Endothelial cell of umbilical vein (primary cell): ENCODE measurements at regions not wholly inside any gene's neighbourhood (a gene's known extent, or its start where the extent isn't known, plus 50 kb on each side); places are given as distances from the start of the nearest gene placed in this dataset.

Experiments used
- BruUV-seq: library from RNA; stranded (reverse); fragments of 400-500 nt; replicated peaks from 2 replicates; lab custom pipeline; 2021; lab: Mats Ljungman, UMichigan
- CTCF ChIA-PET: fragments of 300-600, 350-600 bp; sonication (Branson Sonifier 250); formaldehyde crosslinking; loops from one replicate; lab custom pipeline; 2021; ENCODE audit warnings: antibody characterized with exemption, inconsistent platforms; lab: Charles Lee
- POLR2A ChIA-PET: fragments of 300-600, 350-600 bp; sonication (Branson Sonifier 250); formaldehyde crosslinking; loops from one replicate; lab custom pipeline; 2021; ENCODE audit warnings: antibody characterized with exemption, inconsistent platforms; lab: Charles Lee
- DNase-seq: peaks from one replicate; pipeline ENCODE4 v3.0.0-alpha.2; 2011; ENCODE audit warnings: low read depth, low spot score
- FAIRE-seq: peaks from 2 replicates; lab custom pipeline; 2011; peaks lifted over from hg19 to GRCh38; lab: Jason Lieb, UNC
- H2AFZ ChIP-seq: 2 replicates; pipeline ENCODE4 v1.6.0; 2012; ENCODE audit warnings: low read depth, low read length, control low read depth, inconsistent platforms
- H3K27ac ChIP-seq: 2 replicates; pipeline ENCODE4 v1.5.1; 2011; ENCODE audit warnings: low read depth, mild to moderate bottlenecking, control low read depth, low read length, moderate library complexity; ENCODE audit not compliant: insufficient read depth
- H3K27me3 ChIP-seq, 2 experiments: 2 replicates each; pipeline versions ENCODE4 v1.6.0 to v1.6.1; 2011; ENCODE audit warnings: low read length in 2 of 2, mixed read lengths in 1 of 2; ENCODE audit not compliant: control insufficient read depth in 2 of 2, insufficient read depth in 2 of 2
- H3K36me3 ChIP-seq, 2 experiments: 2 replicates in 1 of 2; 3 replicates in 1 of 2; pipeline ENCODE4 v1.5.1; 2011; ENCODE audit warnings: low read length in 2 of 2, mild to moderate bottlenecking in 1 of 2, moderate library complexity in 1 of 2; ENCODE audit not compliant: control insufficient read depth in 2 of 2, insufficient read depth in 2 of 2; ENCODE audit errors: extremely low read depth in 1 of 2
- H3K4me1 ChIP-seq: 3 replicates; pipeline ENCODE4 v1.5.1; 2011; ENCODE audit warnings: mild to moderate bottlenecking, low read length; ENCODE audit not compliant: control insufficient read depth, insufficient read depth; ENCODE audit errors: extremely low read depth
- H3K4me2 ChIP-seq: 2 replicates; pipeline ENCODE4 v1.6.1; 2011; ENCODE audit warnings: low read length, control low read depth, mixed read lengths; ENCODE audit not compliant: insufficient read depth
- H3K4me3 ChIP-seq, 3 experiments: fragments of 200-600 bp in 1 of 3; sonication (generic), shearing (Covaris generic) in 1 of 3; replicated peaks in 1 of 3; 2 replicates each; pipeline ENCODE4 v1.5.1; 2011 to 2016; ENCODE audit warnings: control low read depth in 3 of 3, low read length in 3 of 3, mild to moderate bottlenecking in 2 of 3, inconsistent platforms in 1 of 3, low read depth in 1 of 3, moderate library complexity in 1 of 3; ENCODE audit not compliant: insufficient read depth in 1 of 3
- H3K79me2 ChIP-seq: 2 replicates; pipeline ENCODE4 v1.6.0; 2012; ENCODE audit warnings: low read length, inconsistent platforms; ENCODE audit not compliant: control insufficient read depth, insufficient read depth
- H3K9ac ChIP-seq: replicated peaks from 2 replicates; pipeline ENCODE3; 2011; ENCODE audit warnings: low read length, control low read depth; ENCODE audit not compliant: insufficient read depth; ENCODE audit errors: extremely low read depth
- H3K9me1 ChIP-seq: replicated peaks from 3 replicates; pipeline ENCODE4 v1.6.0; 2011; ENCODE audit warnings: mild to moderate bottlenecking, low read length; ENCODE audit not compliant: control insufficient read depth, insufficient read depth; ENCODE audit errors: extremely low read depth
- H3K9me3 ChIP-seq: replicated peaks from 2 replicates; pipeline ENCODE4 v1.5.1; 2012; ENCODE audit warnings: low read length, inconsistent platforms; ENCODE audit not compliant: control insufficient read depth, insufficient read depth
- H4K20me1 ChIP-seq: replicated peaks from 2 replicates; pipeline ENCODE3; 2011; ENCODE audit warnings: mild to moderate bottlenecking, low read length; ENCODE audit not compliant: control insufficient read depth, insufficient read depth; ENCODE audit errors: extremely low read depth
- EZH2 ChIP-seq: IDR thresholded peaks from 2 replicates; pipeline ENCODE4 v1.6.1; 2012; ENCODE audit warnings: borderline replicate concordance, low read depth, mild to moderate bottlenecking, moderate library complexity, low read length, inconsistent platforms; ENCODE audit not compliant: severe bottlenecking
- FOS ChIP-seq: IDR thresholded peaks from 2 replicates; pipeline ENCODE4 v1.6.1; 2011; ENCODE audit warnings: mild to moderate bottlenecking, low read length, moderate library complexity, borderline replicate concordance; ENCODE audit not compliant: insufficient read depth
- GATA2 ChIP-seq: IDR thresholded peaks from 2 replicates; pipeline ENCODE4 v1.7.0; 2011; ENCODE audit warnings: low read depth, mild to moderate bottlenecking, moderate library complexity, mixed read lengths, low read length; ENCODE audit not compliant: insufficient read length, insufficient read depth
- JUN ChIP-seq: IDR thresholded peaks from 2 replicates; pipeline ENCODE4 v1.6.1; 2011; ENCODE audit warnings: borderline replicate concordance, low read depth; ENCODE audit not compliant: insufficient read length, insufficient read depth
- MYC ChIP-seq: IDR thresholded peaks from one replicate; pipeline ENCODE4 v1.6.1; 2011; ENCODE audit warnings: mild to moderate bottlenecking, low read depth, low read length
- POLR2A ChIP-seq: IDR thresholded peaks from 2 replicates; pipeline ENCODE4 v1.6.1; 2012; ENCODE audit warnings: low read depth, mild to moderate bottlenecking, control low read depth, low read length
- POLR2AphosphoS5 ChIP-seq: IDR thresholded peaks from 2 replicates; pipeline ENCODE4 v1.6.1; 2012; ENCODE audit warnings: low read depth, mild to moderate bottlenecking, control low read depth, low read length, moderate library complexity; ENCODE audit not compliant: insufficient read depth
- dilution Hi-C: fragments of 300-500 bp; cut with MboI; formaldehyde crosslinking; loops from one replicate; pipeline ENCODE4 v1.15.0; 2019; ENCODE audit warnings: low sequenced_read_pairs; ENCODE audit not compliant: extremely low pct_ligation_motif_present
- intact Hi-C: fragments of 100-400 bp; cut with micrococcal nuclease; formaldehyde crosslinking; loops from one replicate; pipeline ENCODE4 v1.10.0; 2022
- TF ChIP-seq, protein P1 (sequence below): IDR thresholded peaks from 2 replicates; pipeline ENCODE4 v1.6.1; 2011; ENCODE audit not compliant: insufficient read depth, insufficient read length
- TF ChIP-seq, protein P2 (sequence below), 2 donors: IDR thresholded peaks; 1 replicate in 1 of 2; 2 replicates in 1 of 2; pipeline ENCODE4 v1.5.1; 2011; ENCODE audit warnings: low read length in 2 of 2, mild to moderate bottlenecking in 2 of 2, moderate library complexity in 2 of 2, control low read depth in 1 of 2, inconsistent platforms in 1 of 2, low read depth in 1 of 2; ENCODE audit not compliant: insufficient read depth in 1 of 2; ENCODE audit errors: extremely low read depth in 1 of 2

DNA sequence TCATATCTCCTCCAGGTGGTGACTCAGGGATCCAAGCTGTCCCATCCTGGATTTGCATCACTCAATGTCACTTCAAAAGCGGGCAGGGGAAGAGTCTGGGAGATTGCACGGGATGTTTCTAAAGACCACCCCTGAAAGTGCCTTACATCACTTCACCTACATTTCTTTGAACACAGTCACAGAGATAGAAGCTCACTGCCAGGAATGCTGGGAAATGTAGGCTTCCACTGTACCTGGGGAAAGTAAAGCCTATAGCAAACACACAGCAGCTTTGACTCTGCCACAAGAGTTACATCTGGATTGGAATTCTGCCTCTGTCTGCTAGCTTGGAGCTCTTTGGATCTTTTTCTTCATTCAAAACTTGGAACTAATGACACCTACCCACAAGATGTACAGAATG lies 300.9 kb downstream of the WDR11 start:
- CTCF ChIA-PET: no interaction called here

More for the DNA sequence above, 300.9 kb downstream of the WDR11 start:
- no peak for FAIRE-seq
- Histone ChIP-seq H3K27me3 (no peaks in the 10 kb centered on the region), H3K9me3 (peaks cover 1% of the 10 kb centered on the region), H3K79me2 (no peaks in the 10 kb centered on the region), H3K4me1 (no peaks in the 10 kb centered on the region), H3K4me3 (no peak overlapping the region), H3K9ac (no peak overlapping the region), H4K20me1 (no peaks in the 10 kb centered on the region), H3K27ac (no peak overlapping the region), H3K9me1 (no peaks in the 10 kb centered on the region), H2AFZ (no peak overlapping the region), H3K36me3 (no peaks in the 10 kb centered on the region), H3K4me2 (no peak overlapping the region)
- TF ChIP-seq, protein P1, sequence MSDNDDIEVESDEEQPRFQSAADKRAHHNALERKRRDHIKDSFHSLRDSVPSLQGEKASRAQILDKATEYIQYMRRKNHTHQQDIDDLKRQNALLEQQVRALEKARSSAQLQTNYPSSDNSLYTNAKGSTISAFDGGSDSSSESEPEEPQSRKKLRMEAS: no peak
- TF ChIP-seq MYC (no peak), POLR2A (no peak), GATA2 (no peak), FOS (no peak), EZH2 (no peak), POLR2AphosphoS5 (no peak), JUN (no peak)
- TF ChIP-seq, protein P2, sequence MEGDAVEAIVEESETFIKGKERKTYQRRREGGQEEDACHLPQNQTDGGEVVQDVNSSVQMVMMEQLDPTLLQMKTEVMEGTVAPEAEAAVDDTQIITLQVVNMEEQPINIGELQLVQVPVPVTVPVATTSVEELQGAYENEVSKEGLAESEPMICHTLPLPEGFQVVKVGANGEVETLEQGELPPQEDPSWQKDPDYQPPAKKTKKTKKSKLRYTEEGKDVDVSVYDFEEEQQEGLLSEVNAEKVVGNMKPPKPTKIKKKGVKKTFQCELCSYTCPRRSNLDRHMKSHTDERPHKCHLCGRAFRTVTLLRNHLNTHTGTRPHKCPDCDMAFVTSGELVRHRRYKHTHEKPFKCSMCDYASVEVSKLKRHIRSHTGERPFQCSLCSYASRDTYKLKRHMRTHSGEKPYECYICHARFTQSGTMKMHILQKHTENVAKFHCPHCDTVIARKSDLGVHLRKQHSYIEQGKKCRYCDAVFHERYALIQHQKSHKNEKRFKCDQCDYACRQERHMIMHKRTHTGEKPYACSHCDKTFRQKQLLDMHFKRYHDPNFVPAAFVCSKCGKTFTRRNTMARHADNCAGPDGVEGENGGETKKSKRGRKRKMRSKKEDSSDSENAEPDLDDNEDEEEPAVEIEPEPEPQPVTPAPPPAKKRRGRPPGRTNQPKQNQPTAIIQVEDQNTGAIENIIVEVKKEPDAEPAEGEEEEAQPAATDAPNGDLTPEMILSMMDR (IDR thresholded peaks at IDR 0.05; ENCODE audit: extremely low read depth in 1 of 2, insufficient read depth in 1 of 2, low read depth in 1 of 2, low read length in 2 of 2): no peak
- dilution Hi-C loops (no loop called here), intact Hi-C loops (no loop called here)
- DNase-seq: no peak
- no TSS peak for BruUV-seq
- POLR2A ChIA-PET: no interaction called here
